HCT116 (cell line): ENCODE measurements at regions not wholly inside any gene's neighbourhood (a gene's known extent, or its start where the extent isn't known, plus 50 kb on each side); places are given as distances from the start of the nearest gene placed in this dataset.

Experiments used
- ATAC-seq: fragments of 200-7000 bp; cut with Tn5 transposase; 2 replicates; pipeline ENCODE4 v1.9.1; 2020; ENCODE audit warnings: mild to moderate bottlenecking, moderate library complexity
- BruUV-seq: library from RNA; stranded (reverse); fragments of 400-500 nt; replicated peaks from 2 replicates; lab custom pipeline; 2021; lab: Mats Ljungman, UMichigan
- CTCF ChIA-PET: fragments of 300-600 bp; sonication (Branson Sonifier 250); formaldehyde crosslinking; loops from one replicate; lab custom pipeline; 2021; ENCODE audit warnings: antibody characterized with exemption; lab: Charles Lee
- POLR2A ChIA-PET: fragments of 300-600, 350-600 bp; sonication (Branson Sonifier 250); formaldehyde crosslinking; loops from one replicate; lab custom pipeline; 2021; ENCODE audit warnings: antibody characterized with exemption; lab: Charles Lee
- RAD21 ChIA-PET, 2 experiments: fragments of 300-600 bp; sonication (Branson Sonifier 250); formaldehyde crosslinking; loops; one replicate each; lab custom pipeline; 2023; ENCODE audit warnings: low total read pairs in 2 of 2; ENCODE audit not compliant: uncharacterized antibody in 2 of 2, unreplicated experiment in 2 of 2, low non-redundant PET in 1 of 2; lab: Charles Lee
- DNase-seq: peaks from one replicate; pipeline ENCODE4 v3.0.0-alpha.2; 2010; ENCODE audit warnings: low read depth, low spot score
- H2AFZ ChIP-seq: fragments of 200-600 bp; shearing (Covaris generic), sonication (generic); 2 replicates; pipeline ENCODE4 v1.6.1; 2017; ENCODE audit warnings: low read depth, mixed run types, mixed read lengths, antibody characterized with exemption, low read length; ENCODE audit not compliant: poor library complexity, severe bottlenecking
- H3K27ac ChIP-seq: 2 replicates; pipeline ENCODE4 v1.5.1; 2012; ENCODE audit warnings: low read depth, low read length
- H3K27me3 ChIP-seq: fragments of 200-600 bp; sonication (generic); 2 replicates; pipeline ENCODE4 v1.6.1; 2016; ENCODE audit warnings: mixed run types, low read length, mixed read lengths; ENCODE audit not compliant: insufficient read depth
- H3K36me3 ChIP-seq, 2 experiments: fragments of 200-500 bp in 1 of 2; fragments of 200-600 bp in 1 of 2; sonication (Bioruptor generic) in 1 of 2; sonication (generic) in 1 of 2; 2 replicates each; pipeline versions ENCODE4 v1.5.1 to v1.6.1; 2014 to 2016; ENCODE audit warnings: low read length in 2 of 2, inconsistent platforms in 1 of 2, mixed read lengths in 1 of 2, mixed run types in 1 of 2; ENCODE audit not compliant: insufficient read depth in 2 of 2, control insufficient read depth in 1 of 2
- H3K4me1 ChIP-seq, 2 experiments: fragments of 200-600 bp in 1 of 2; sonication (generic) in 1 of 2; 2 replicates each; pipeline versions ENCODE4 v1.5.1 to v1.6.1; 2012 to 2017; ENCODE audit warnings: low read length in 2 of 2, inconsistent platforms in 1 of 2, mild to moderate bottlenecking in 1 of 2, mixed read lengths in 1 of 2, mixed run types in 1 of 2, moderate library complexity in 1 of 2; ENCODE audit not compliant: insufficient read depth in 2 of 2, control insufficient read depth in 1 of 2
- H3K4me2 ChIP-seq: fragments of 200-600 bp; sonication (generic); 2 replicates; pipeline ENCODE4 v1.6.1; 2017; ENCODE audit warnings: mixed run types, low read length, mixed read lengths
- H3K4me3 ChIP-seq, 2 experiments: fragments of 200-600 bp in 1 of 2; sonication (generic) in 1 of 2; replicated peaks in 1 of 2; 2 replicates each; pipeline ENCODE4 v1.5.1; 2011 to 2016; ENCODE audit warnings: low read length in 2 of 2, control low read depth in 1 of 2, low read depth in 1 of 2, mild to moderate bottlenecking in 1 of 2, mixed read lengths in 1 of 2, mixed run types in 1 of 2
- H3K79me2 ChIP-seq: fragments of 200-600 bp; sonication (generic); 2 replicates; pipeline ENCODE4 v1.6.1; 2017; ENCODE audit warnings: mild to moderate bottlenecking, mixed run types, low read length, moderate library complexity, mixed read lengths; ENCODE audit not compliant: insufficient read depth
- H3K9ac ChIP-seq: fragments of 200-600 bp; sonication (generic); 2 replicates; pipeline ENCODE4 v1.6.1; 2016; ENCODE audit warnings: low read length, mixed read lengths
- H3K9me2 ChIP-seq: fragments of 200-600 bp; sonication (generic), shearing (Covaris generic); 2 replicates; pipeline ENCODE4 v1.6.1; 2017; ENCODE audit warnings: mixed run types, mild to moderate bottlenecking, moderate library complexity; ENCODE audit not compliant: insufficient read depth
- H3K9me3 ChIP-seq, 2 experiments: fragments of 200-500 bp in 1 of 2; fragments of 200-600 bp in 1 of 2; sonication (Bioruptor generic) in 1 of 2; sonication (generic) in 1 of 2; 2 replicates each; pipeline ENCODE4 v1.6.1; 2014 to 2017; ENCODE audit warnings: low read length in 2 of 2, mixed read lengths in 2 of 2, inconsistent platforms in 1 of 2, low read depth in 1 of 2, mild to moderate bottlenecking in 1 of 2, mixed run types in 1 of 2, moderate library complexity in 1 of 2; ENCODE audit not compliant: control insufficient read depth in 1 of 2, insufficient read depth in 1 of 2
- H4K20me1 ChIP-seq: fragments of 200-600 bp; sonication (generic), shearing (Covaris generic); 2 replicates; pipeline ENCODE4 v1.6.1; 2017; ENCODE audit warnings: mixed run types, mild to moderate bottlenecking, moderate library complexity; ENCODE audit not compliant: insufficient read depth
- ATF3 ChIP-seq: IDR thresholded peaks from 2 replicates; pipeline ENCODE4 v1.6.1; 2012
- CBX3 ChIP-seq: IDR thresholded peaks from 2 replicates; pipeline ENCODE4 v1.6.1; 2012; ENCODE audit warnings: low read depth
- CEBPB ChIP-seq: IDR thresholded peaks from 2 replicates; pipeline ENCODE4 v1.6.1; 2012; ENCODE audit warnings: low read depth
- ELF1 ChIP-seq: IDR thresholded peaks from 2 replicates; pipeline ENCODE4 v1.6.1; 2012; ENCODE audit warnings: low read depth, borderline replicate concordance
- EZH2 ChIP-seq: fragments of 200-600 bp; sonication (generic); IDR thresholded peaks from 2 replicates; pipeline ENCODE4 v1.6.1; 2017; ENCODE audit warnings: antibody characterized with exemption, mixed run types
- FOSL1 ChIP-seq: IDR thresholded peaks from 2 replicates; pipeline ENCODE4 v1.6.1; 2012; ENCODE audit warnings: low read depth
- JUND ChIP-seq: IDR thresholded peaks from 2 replicates; pipeline ENCODE4 v1.6.1; 2012
- MAX ChIP-seq: IDR thresholded peaks from 2 replicates; pipeline ENCODE4 v1.6.1; 2012
- POLR2A ChIP-seq: IDR thresholded peaks from 2 replicates; pipeline ENCODE4 v1.7.0; 2011; ENCODE audit warnings: borderline replicate concordance; ENCODE audit not compliant: insufficient read depth, insufficient read length; ENCODE audit errors: extremely low read depth
- REST ChIP-seq: IDR thresholded peaks from 2 replicates; pipeline ENCODE4 v1.6.1; 2012; ENCODE audit warnings: low read depth
- SIN3A ChIP-seq: IDR thresholded peaks from 2 replicates; pipeline ENCODE4 v1.6.1; 2012; ENCODE audit warnings: low read depth
- SP1 ChIP-seq: IDR thresholded peaks from 2 replicates; pipeline ENCODE4 v1.6.1; 2012; ENCODE audit warnings: low read depth
- YY1 ChIP-seq: IDR thresholded peaks from 2 replicates; pipeline ENCODE4 v1.6.1; 2011; ENCODE audit warnings: low read length, low read depth, moderate library complexity, mild to moderate bottlenecking; ENCODE audit not compliant: insufficient replicate concordance; ENCODE audit errors: extremely low read depth
- ZBTB33 ChIP-seq: IDR thresholded peaks from 2 replicates; pipeline ENCODE4 v1.6.1; 2011; ENCODE audit warnings: mild to moderate bottlenecking, low read length, moderate library complexity; ENCODE audit not compliant: insufficient replicate concordance; ENCODE audit errors: extremely low read depth
- ZFX ChIP-seq: fragments of 450-650 bp; IDR thresholded peaks from 2 replicates; pipeline ENCODE4 v1.6.1; 2017
- ZNF274 ChIP-seq: fragments of 200-500 bp; sonication (Bioruptor generic); IDR thresholded peaks from 2 replicates; pipeline ENCODE4 v1.6.1; 2014; ENCODE audit warnings: mild to moderate bottlenecking, low read depth, low read length, inconsistent platforms
- intact Hi-C: fragments of 100-400 bp; cut with micrococcal nuclease; formaldehyde crosslinking; loops from 2 replicates; pipeline ENCODE4 v1.10.0; 2022

DNA sequence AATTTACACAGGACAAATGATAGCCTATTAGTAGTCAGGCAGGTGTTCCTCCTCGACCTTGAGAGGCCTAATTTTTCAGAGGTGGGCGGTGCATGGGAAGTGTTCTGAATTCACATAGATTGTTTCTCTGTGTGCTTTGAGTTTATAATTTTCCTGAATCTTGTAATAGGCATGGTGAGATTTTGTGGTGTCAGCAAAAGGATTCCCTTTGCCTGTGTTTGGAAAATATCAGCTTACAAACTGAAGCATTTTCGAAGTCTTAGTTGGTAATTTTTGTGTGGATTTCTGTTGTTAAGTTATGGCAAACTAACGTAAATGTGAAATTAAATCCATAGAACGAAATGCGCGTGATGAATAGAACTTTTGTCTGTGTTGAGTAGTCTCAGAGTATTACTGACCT, 194.0 kb upstream of the RBMS1 start:
- POLR2A ChIA-PET = no interaction called here
- Histone ChIP-seq H3K9me3 (no peaks in the 10 kb centered on the region), H4K20me1 (no peaks in the 10 kb centered on the region), H3K4me1 (no peaks in the 10 kb centered on the region), H3K36me3 (no peaks in the 10 kb centered on the region), H3K4me2 (no peak overlapping the region), H2AFZ (no peak overlapping the region), H3K4me3 (no peak overlapping the region), H3K27me3 (no peaks in the 10 kb centered on the region), H3K27ac (no peak overlapping the region), H3K79me2 (no peaks in the 10 kb centered on the region), H3K9me2 (no peaks in the 10 kb centered on the region), H3K9ac (no peak overlapping the region)
- intact Hi-C loops = no loop called here
- CTCF ChIA-PET = no interaction called here
- RAD21 ChIA-PET = no interaction called here
- no TSS peak for BruUV-seq
- TF ChIP-seq EZH2 = no peak
- no peak for TF ChIP-seq ELF1
- TF ChIP-seq CBX3 = no peak
- no peak for TF ChIP-seq MAX
- no peak for TF ChIP-seq REST
- TF ChIP-seq FOSL1 = no peak
- no peak for TF ChIP-seq ATF3
- no peak for TF ChIP-seq POLR2A
- TF ChIP-seq ZBTB33 = no peak
- no peak for TF ChIP-seq SP1
- no peak for TF ChIP-seq JUND
- no peak for TF ChIP-seq YY1
- no peak for TF ChIP-seq CEBPB
- no peak for TF ChIP-seq ZNF274
- TF ChIP-seq ZFX = no peak
- no peak for TF ChIP-seq SIN3A
- ATAC-seq = no peak
- DNase-seq = no peak
